ENCODE measurements at regions not wholly inside any gene's neighbourhood (a gene's known extent, or its start where the extent isn't known, plus 50 kb on each side); places are given as distances from the start of the nearest gene placed in this dataset.

DNA sequence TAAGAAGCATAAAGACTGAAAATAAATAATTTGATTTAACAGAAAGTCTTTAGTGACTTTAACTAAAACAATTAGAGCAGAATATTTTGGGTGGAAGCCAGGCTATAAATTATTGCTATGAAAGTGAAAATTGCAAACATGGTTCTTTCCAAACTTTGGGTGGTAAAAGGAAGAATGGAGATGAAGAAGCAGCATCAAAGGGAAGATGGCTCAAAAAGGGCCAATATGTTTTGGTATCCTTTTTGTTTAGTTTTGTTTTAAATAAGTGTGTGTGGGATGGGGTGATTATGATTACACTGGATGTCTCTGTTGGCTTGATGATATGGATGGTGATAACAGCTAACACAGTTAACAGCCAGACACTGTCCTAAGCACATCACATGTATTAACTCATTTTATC, 153.7 kb downstream of the CYB561 start:
- intact Hi-C loops (cut with DNase I) = no loop called here
- peaks cover 0 to 6% (median 2%) of the 10 kb centered on the region in 3 donors for H3K9me3 ChIP-seq (ENCODE audit: control insufficient read depth in 2 of 3, insufficient read depth in 1 of 3, low read length in 3 of 3)
- no peaks in the 10 kb centered on the region for H3K4me1 ChIP-seq (ENCODE audit: control insufficient read depth in 2 of 3, insufficient read depth in 2 of 3, low read depth in 1 of 3, low read length in 3 of 3)
- no peak overlapping the region for H3K27ac ChIP-seq (ENCODE audit: low read depth in 2 of 2, low read length in 2 of 2)
- TF ChIP-seq, protein P1, sequence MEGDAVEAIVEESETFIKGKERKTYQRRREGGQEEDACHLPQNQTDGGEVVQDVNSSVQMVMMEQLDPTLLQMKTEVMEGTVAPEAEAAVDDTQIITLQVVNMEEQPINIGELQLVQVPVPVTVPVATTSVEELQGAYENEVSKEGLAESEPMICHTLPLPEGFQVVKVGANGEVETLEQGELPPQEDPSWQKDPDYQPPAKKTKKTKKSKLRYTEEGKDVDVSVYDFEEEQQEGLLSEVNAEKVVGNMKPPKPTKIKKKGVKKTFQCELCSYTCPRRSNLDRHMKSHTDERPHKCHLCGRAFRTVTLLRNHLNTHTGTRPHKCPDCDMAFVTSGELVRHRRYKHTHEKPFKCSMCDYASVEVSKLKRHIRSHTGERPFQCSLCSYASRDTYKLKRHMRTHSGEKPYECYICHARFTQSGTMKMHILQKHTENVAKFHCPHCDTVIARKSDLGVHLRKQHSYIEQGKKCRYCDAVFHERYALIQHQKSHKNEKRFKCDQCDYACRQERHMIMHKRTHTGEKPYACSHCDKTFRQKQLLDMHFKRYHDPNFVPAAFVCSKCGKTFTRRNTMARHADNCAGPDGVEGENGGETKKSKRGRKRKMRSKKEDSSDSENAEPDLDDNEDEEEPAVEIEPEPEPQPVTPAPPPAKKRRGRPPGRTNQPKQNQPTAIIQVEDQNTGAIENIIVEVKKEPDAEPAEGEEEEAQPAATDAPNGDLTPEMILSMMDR (IDR thresholded peaks at IDR 0.05; ENCODE audit: borderline replicate concordance, extremely low read depth, insufficient read depth) = no peak
- H3K4me3 ChIP-seq (ENCODE audit: low read length in 3 of 3) = no peak overlapping the region
- DNase-seq (no peak), FAIRE-seq (no peak)
- H3K9ac ChIP-seq (ENCODE audit: low read length in 3 of 3) = no peak overlapping the region
- H3K36me3 ChIP-seq (ENCODE audit: control insufficient read depth in 2 of 3, insufficient read depth in 3 of 3, low read length in 3 of 3) = peaks cover 0 to 3% (median 0%) of the 10 kb centered on the region in 3 donors
- no peaks in the 10 kb centered on the region for H3K27me3 ChIP-seq (ENCODE audit: control insufficient read depth, insufficient read depth, low read length)

DNA sequence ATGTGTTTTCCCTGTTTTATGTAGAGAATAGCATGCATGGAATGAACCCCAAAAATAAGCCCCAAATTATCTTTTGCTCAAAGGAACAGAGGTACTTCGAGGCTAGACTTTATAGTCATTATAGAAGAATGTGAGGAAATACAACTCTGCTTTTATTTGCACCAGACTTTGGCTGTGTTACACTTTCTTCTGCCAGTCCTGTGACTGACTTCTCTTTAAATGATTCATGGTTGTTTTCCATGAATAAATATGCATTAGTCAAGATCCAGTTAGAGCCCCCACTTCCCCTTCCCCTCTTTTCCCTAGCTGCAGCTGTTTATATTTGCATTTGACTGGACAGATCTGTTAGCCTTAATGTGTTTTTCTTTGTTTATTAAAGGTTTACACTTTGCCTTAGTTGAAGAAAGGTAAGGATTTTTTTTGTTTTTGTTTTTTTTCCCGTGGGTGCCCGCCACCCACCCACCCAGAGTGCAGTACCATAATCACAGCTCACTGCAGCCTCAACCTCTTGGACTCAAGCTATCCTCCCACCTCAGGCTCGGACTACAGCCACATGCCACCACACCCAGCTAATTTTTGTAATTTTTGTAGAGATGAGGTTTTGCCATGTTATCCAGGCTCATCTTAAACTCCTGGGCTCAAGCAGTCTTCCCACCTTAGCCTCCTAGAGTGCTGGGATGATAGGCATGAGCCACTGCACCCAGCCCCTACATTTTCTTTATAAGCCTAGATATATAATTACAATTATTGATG, 152.6 kb downstream of the CYB561 start:
- H3K36me3 ChIP-seq (ENCODE audit: control insufficient read depth in 2 of 3, insufficient read depth in 3 of 3, low read length in 3 of 3) = peaks cover 0 to 3% (median 0%) of the 10 kb centered on the region in 3 donors
- DNase-seq = peak in 2 of 5 donors; percentile 12 to 62
- no peak for FAIRE-seq
- no peaks in the 10 kb centered on the region for H3K4me1 ChIP-seq (ENCODE audit: control insufficient read depth in 2 of 3, insufficient read depth in 2 of 3, low read depth in 1 of 3, low read length in 3 of 3)
- H3K27ac ChIP-seq (ENCODE audit: low read depth in 2 of 2, low read length in 2 of 2) = no peak overlapping the region
- H3K9ac ChIP-seq (ENCODE audit: low read length in 3 of 3) = no peak overlapping the region
- H3K27me3 ChIP-seq (ENCODE audit: control insufficient read depth, insufficient read depth, low read length) = no peaks in the 10 kb centered on the region
- intact Hi-C loops (cut with DNase I) = no loop called here
- peaks cover 0 to 6% (median 2%) of the 10 kb centered on the region in 3 donors for H3K9me3 ChIP-seq (ENCODE audit: control insufficient read depth in 2 of 3, insufficient read depth in 1 of 3, low read length in 3 of 3)
- H3K4me3 ChIP-seq (ENCODE audit: low read length in 3 of 3) = no peak overlapping the region
- TF ChIP-seq, protein P1 (IDR thresholded peaks at IDR 0.05; ENCODE audit: borderline replicate concordance, extremely low read depth, insufficient read depth) = no peak

DNA sequence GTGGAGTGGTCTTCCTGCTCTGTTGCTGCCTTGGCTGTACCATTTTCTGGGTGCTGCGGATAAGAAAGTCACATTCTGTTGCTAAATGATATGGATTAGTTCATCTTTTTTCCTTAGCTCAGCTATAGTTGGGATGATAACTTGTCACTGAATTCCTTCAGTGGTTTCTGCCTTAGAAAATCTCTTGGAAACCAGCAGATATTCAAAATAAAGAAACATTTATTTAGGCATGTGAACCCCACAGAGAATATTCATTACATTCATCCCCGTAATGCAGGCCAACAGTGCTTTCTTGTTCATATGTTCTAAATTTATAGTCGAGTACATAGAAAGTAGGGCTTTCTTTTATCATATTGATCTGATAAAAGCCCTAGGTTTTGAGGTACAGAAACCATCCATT, 151.3 kb downstream of the CYB561 start:
- Histone ChIP-seq H3K9ac (ENCODE audit: low read length in 3 of 3) (no peak overlapping the region), H3K4me3 (ENCODE audit: low read length in 3 of 3) (no peak overlapping the region), H3K27me3 (ENCODE audit: control insufficient read depth, insufficient read depth, low read length) (no peaks in the 10 kb centered on the region), H3K4me1 (ENCODE audit: control insufficient read depth in 2 of 3, insufficient read depth in 2 of 3, low read depth in 1 of 3, low read length in 3 of 3) (no peaks in the 10 kb centered on the region), H3K27ac (ENCODE audit: low read depth in 2 of 2, low read length in 2 of 2) (no peak overlapping the region), H3K36me3 (ENCODE audit: control insufficient read depth in 2 of 3, insufficient read depth in 3 of 3, low read length in 3 of 3) (peaks cover 0 to 3% (median 0%) of the 10 kb centered on the region in 3 donors), H3K9me3 (ENCODE audit: control insufficient read depth in 2 of 3, insufficient read depth in 1 of 3, low read length in 3 of 3) (peaks cover 0 to 6% (median 2%) of the 10 kb centered on the region in 3 donors)
- intact Hi-C loops (cut with DNase I) = no loop called here
- FAIRE-seq (no peak), DNase-seq (no peak)
- TF ChIP-seq, protein P1 (IDR thresholded peaks at IDR 0.05; ENCODE audit: borderline replicate concordance, extremely low read depth, insufficient read depth) = no peak

Data from kidney (tissue), 13 donors.